ENCODE measurements at regions not wholly inside any gene's neighbourhood (a gene's known extent, or its start where the extent isn't known, plus 50 kb on each side); places are given as distances from the start of the nearest gene placed in this dataset.

DNA sequence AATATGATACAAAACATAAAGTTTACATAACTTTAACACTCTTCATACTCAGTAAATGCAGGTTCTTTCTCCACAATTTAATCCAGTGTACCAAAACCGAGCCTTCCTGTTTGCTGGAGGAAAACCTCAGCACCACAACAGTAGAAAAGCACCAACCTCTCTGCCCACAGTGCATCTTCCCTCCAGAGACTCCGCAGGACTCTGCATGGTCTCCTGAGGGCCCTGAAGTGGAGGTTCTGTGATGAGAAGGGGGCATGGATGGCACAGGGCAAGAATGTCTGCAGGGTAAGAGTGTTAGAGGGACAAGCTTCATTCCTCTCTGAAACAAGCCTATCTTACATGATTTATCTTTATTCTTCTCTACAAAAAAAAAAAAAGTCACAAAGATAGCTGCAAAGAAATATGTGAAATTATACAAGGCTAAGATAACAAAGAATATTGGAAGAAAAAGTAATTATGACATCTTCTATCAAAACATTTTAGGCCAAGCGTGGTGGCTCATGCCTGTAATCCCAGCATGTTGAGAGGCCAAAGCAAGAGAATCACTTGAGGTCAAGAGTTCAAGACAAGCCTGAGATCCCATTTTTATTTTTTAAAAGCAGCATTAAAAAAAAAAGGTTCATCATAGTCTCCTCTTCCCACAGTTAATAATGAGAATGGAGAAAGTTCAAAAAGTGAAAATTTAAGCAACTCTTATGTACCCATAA is 102.0 kb downstream of the VPREB1 start:
- TF ChIP-seq RAD21 (IDR thresholded peaks at IDR 0.05; ENCODE audit: low read depth) (no peak), TEAD4 (IDR thresholded peaks at IDR 0.05) (no peak), CEBPB (IDR thresholded peaks at IDR 0.05) (no peak), NFIC (IDR thresholded peaks at IDR 0.05) (no peak), ZBTB7A (IDR thresholded peaks at IDR 0.05; ENCODE audit: low read depth) (no peak), YY1 (IDR thresholded peaks at IDR 0.05; ENCODE audit: low read depth) (no peak)
- TF ChIP-seq, protein P1, sequence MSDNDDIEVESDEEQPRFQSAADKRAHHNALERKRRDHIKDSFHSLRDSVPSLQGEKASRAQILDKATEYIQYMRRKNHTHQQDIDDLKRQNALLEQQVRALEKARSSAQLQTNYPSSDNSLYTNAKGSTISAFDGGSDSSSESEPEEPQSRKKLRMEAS (IDR thresholded peaks at IDR 0.05): no peak
- TF ChIP-seq, protein P2, sequence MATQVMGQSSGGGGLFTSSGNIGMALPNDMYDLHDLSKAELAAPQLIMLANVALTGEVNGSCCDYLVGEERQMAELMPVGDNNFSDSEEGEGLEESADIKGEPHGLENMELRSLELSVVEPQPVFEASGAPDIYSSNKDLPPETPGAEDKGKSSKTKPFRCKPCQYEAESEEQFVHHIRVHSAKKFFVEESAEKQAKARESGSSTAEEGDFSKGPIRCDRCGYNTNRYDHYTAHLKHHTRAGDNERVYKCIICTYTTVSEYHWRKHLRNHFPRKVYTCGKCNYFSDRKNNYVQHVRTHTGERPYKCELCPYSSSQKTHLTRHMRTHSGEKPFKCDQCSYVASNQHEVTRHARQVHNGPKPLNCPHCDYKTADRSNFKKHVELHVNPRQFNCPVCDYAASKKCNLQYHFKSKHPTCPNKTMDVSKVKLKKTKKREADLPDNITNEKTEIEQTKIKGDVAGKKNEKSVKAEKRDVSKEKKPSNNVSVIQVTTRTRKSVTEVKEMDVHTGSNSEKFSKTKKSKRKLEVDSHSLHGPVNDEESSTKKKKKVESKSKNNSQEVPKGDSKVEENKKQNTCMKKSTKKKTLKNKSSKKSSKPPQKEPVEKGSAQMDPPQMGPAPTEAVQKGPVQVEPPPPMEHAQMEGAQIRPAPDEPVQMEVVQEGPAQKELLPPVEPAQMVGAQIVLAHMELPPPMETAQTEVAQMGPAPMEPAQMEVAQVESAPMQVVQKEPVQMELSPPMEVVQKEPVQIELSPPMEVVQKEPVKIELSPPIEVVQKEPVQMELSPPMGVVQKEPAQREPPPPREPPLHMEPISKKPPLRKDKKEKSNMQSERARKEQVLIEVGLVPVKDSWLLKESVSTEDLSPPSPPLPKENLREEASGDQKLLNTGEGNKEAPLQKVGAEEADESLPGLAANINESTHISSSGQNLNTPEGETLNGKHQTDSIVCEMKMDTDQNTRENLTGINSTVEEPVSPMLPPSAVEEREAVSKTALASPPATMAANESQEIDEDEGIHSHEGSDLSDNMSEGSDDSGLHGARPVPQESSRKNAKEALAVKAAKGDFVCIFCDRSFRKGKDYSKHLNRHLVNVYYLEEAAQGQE (IDR thresholded peaks at IDR 0.05; ENCODE audit: low read depth): no peak
